ENCODE measurements at regions not wholly inside any gene's neighbourhood (a gene's known extent, or its start where the extent isn't known, plus 50 kb on each side); places are given as distances from the start of the nearest gene placed in this dataset.

DNA sequence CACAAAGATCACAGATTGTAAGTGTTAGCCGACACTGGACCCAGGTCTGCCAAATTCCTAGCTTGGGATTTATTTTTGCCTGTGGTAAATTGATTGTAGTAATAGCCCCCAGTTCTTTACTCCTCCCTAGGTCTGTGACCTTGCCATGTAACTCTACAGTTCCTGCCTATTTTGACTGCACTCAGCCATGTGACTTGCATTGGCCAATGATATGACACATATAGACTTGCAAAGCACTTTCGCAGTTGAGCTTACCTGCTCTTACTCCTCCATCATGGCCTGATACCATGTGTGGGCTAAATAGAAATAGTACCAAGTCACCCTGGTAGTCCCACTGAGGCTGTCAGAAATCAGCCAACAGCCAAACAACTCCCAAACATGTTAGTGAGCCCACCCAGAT is 240.3 kb downstream of the DUSP6 start:
- Mint-ChIP-seq H3K4me3 (no peak overlapping the region), H3K36me3 (no peaks in the 10 kb centered on the region), H3K9me3 (peaks cover 0 to 5% (median 0%) of the 10 kb centered on the region in 7 donors), H3K27ac (no peak overlapping the region), H3K4me1 (no peaks in the 10 kb centered on the region), H3K27me3 (ENCODE audit: low read depth in 3 of 3) (peaks cover 1 to 2% (median 1%) of the 10 kb centered on the region in 3 donors)
- intact Hi-C loops (cut with micrococcal nuclease): no loop called here
- no peak overlapping the region for H3K27ac ChIP-seq (ENCODE audit: low read depth in 1 of 2, low read length in 2 of 2)
- no peaks in the 10 kb centered on the region for H3K79me2 ChIP-seq (ENCODE audit: insufficient read depth, low read length)
- DNase-seq: no peak
- TF ChIP-seq, protein P1, sequence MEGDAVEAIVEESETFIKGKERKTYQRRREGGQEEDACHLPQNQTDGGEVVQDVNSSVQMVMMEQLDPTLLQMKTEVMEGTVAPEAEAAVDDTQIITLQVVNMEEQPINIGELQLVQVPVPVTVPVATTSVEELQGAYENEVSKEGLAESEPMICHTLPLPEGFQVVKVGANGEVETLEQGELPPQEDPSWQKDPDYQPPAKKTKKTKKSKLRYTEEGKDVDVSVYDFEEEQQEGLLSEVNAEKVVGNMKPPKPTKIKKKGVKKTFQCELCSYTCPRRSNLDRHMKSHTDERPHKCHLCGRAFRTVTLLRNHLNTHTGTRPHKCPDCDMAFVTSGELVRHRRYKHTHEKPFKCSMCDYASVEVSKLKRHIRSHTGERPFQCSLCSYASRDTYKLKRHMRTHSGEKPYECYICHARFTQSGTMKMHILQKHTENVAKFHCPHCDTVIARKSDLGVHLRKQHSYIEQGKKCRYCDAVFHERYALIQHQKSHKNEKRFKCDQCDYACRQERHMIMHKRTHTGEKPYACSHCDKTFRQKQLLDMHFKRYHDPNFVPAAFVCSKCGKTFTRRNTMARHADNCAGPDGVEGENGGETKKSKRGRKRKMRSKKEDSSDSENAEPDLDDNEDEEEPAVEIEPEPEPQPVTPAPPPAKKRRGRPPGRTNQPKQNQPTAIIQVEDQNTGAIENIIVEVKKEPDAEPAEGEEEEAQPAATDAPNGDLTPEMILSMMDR (IDR thresholded peaks at IDR 0.05): no peak
- H3K9ac ChIP-seq (ENCODE audit: insufficient read depth, low read length, poor library complexity, severe bottlenecking): no peak overlapping the region
- no peaks in the 10 kb centered on the region for H3K4me1 ChIP-seq (ENCODE audit: control insufficient read depth in 1 of 2, insufficient read depth in 2 of 2, low read length in 2 of 2)
- H3K4me3 ChIP-seq (replicated peaks in 1 of 3; ENCODE audit: low read depth in 2 of 3, low read length in 3 of 3): no peak overlapping the region
- no peaks in the 10 kb centered on the region for H3K9me3 ChIP-seq (replicated peaks in 1 of 2; ENCODE audit: control insufficient read depth in 1 of 2, insufficient read depth in 1 of 2, low read length in 2 of 2)
- no peaks in the 10 kb centered on the region for H4K20me1 ChIP-seq (ENCODE audit: insufficient read depth, low read length)
- H2AFZ ChIP-seq (ENCODE audit: insufficient read depth, low read depth, low read length, poor library complexity, severe bottlenecking): no peak overlapping the region
- H3K4me2 ChIP-seq (replicated peaks; ENCODE audit: extremely low read depth, low read length, poor library complexity, severe bottlenecking): no peak overlapping the region
- no CpG with 5 or more reads among the region's 2 CpGs for WGBS (ENCODE audit: insufficient coverage)
- H3K36me3 ChIP-seq (replicated peaks in 1 of 2; ENCODE audit: control insufficient read depth in 1 of 2, insufficient read depth in 2 of 2, low read length in 2 of 2): no peaks in the 10 kb centered on the region
- H3K27me3 ChIP-seq (ENCODE audit: control insufficient read depth in 2 of 2, insufficient read depth in 2 of 2, low read length in 2 of 2): no peaks in the 10 kb centered on the region

DNA sequence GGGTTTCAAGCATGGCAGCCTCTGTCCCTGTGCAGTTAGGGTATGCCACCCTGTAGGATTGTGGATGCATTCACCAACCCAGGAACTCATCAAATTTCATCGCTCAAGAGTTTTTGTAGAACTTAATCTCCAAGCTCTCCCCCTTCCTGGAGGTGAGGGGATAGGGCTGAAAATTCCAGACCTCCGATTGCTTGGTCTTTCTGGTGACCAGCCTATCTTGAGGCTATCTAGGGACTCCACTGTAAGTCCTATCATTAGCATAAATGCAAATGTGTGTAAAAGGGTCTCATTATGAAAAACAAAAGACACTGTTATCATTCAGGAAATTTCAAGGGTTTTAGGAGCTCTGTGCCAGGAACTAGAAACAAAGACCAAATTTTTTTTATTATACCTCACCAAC is 244.0 kb downstream of the DUSP6 start:
- intact Hi-C loops (cut with micrococcal nuclease): no loop called here
- Histone ChIP-seq H3K4me3 (replicated peaks in 1 of 3; ENCODE audit: low read depth in 2 of 3, low read length in 3 of 3) (no peak overlapping the region), H3K79me2 (ENCODE audit: insufficient read depth, low read length) (no peaks in the 10 kb centered on the region), H3K9me3 (replicated peaks in 1 of 2; ENCODE audit: control insufficient read depth in 1 of 2, insufficient read depth in 1 of 2, low read length in 2 of 2) (no peaks in the 10 kb centered on the region), H3K4me1 (ENCODE audit: control insufficient read depth in 1 of 2, insufficient read depth in 2 of 2, low read length in 2 of 2) (no peaks in the 10 kb centered on the region), H3K36me3 (replicated peaks in 1 of 2; ENCODE audit: control insufficient read depth in 1 of 2, insufficient read depth in 2 of 2, low read length in 2 of 2) (no peaks in the 10 kb centered on the region), H2AFZ (ENCODE audit: insufficient read depth, low read depth, low read length, poor library complexity, severe bottlenecking) (no peak overlapping the region), H3K4me2 (replicated peaks; ENCODE audit: extremely low read depth, low read length, poor library complexity, severe bottlenecking) (no peak overlapping the region), H4K20me1 (ENCODE audit: insufficient read depth, low read length) (no peaks in the 10 kb centered on the region), H3K9ac (ENCODE audit: insufficient read depth, low read length, poor library complexity, severe bottlenecking) (no peak overlapping the region), H3K27ac (ENCODE audit: low read depth in 1 of 2, low read length in 2 of 2) (no peak overlapping the region), H3K27me3 (ENCODE audit: control insufficient read depth in 2 of 2, insufficient read depth in 2 of 2, low read length in 2 of 2) (no peaks in the 10 kb centered on the region)
- Mint-ChIP-seq H3K4me1 (no peaks in the 10 kb centered on the region), H3K4me3 (no peak overlapping the region), H3K27ac (no peak overlapping the region), H3K9me3 (peaks cover 0 to 3% (median 0%) of the 10 kb centered on the region in 7 donors), H3K36me3 (no peaks in the 10 kb centered on the region), H3K27me3 (ENCODE audit: low read depth in 3 of 3) (peaks cover 1 to 2% (median 1%) of the 10 kb centered on the region in 3 donors)
- TF ChIP-seq, protein P1 (IDR thresholded peaks at IDR 0.05): no peak
- DNase-seq: no peak
- no CpG with 5 or more reads among the region's 2 CpGs for WGBS (ENCODE audit: insufficient coverage)

Data from CD14-positive monocyte (primary cell).